CD4-positive, CD25-positive, alpha-beta regulatory T cell (primary cell): ENCODE measurements at regions not wholly inside any gene's neighbourhood (a gene's known extent, or its start where the extent isn't known, plus 50 kb on each side); places are given as distances from the start of the nearest gene placed in this dataset.
"Not testable (repeated sequence)": the region's sequence is repeated elsewhere in the genome, so short reads cannot be mapped to it uniquely, and the experiment has no call there.

Source experiments
- ATAC-seq, 2 donors: fragments of 150-1000 bp; cut with Tn5 transposase; one replicate each; pipeline ENCODE4 v1.10.0; 2021; ENCODE audit warnings: low read depth in 2 of 2, moderate number of reproducible peaks in 2 of 2, moderate library complexity in 1 of 2
- DNase-seq, 3 donors: peaks; one replicate each; pipeline versions ENCODE4 v3.0.0 to v3.0.0-alpha.2; 2012 to 2022; ENCODE audit warnings: mixed read lengths in 1 of 3
- H3K27ac ChIP-seq: one replicate; pipeline ENCODE4 v1.7.0; 2013; ENCODE audit warnings: mild to moderate bottlenecking, low read length; ENCODE audit not compliant: insufficient read depth, poor library complexity, severe bottlenecking
- H3K27me3 ChIP-seq: one replicate; pipeline ENCODE4 v1.7.0; 2013; ENCODE audit warnings: low read length; ENCODE audit not compliant: control insufficient read depth, insufficient read depth
- H3K36me3 ChIP-seq: one replicate; pipeline ENCODE4 v1.7.0; 2013; ENCODE audit warnings: mild to moderate bottlenecking, low read length, moderate library complexity; ENCODE audit not compliant: control insufficient read depth, insufficient read depth
- H3K4me1 ChIP-seq: 2 replicates; pipeline ENCODE4 v1.7.0; 2013; ENCODE audit warnings: mild to moderate bottlenecking, low read length; ENCODE audit not compliant: insufficient read depth, control insufficient read depth, poor library complexity, severe bottlenecking
- H3K4me3 ChIP-seq: one replicate; pipeline ENCODE4 v1.7.0; 2013; ENCODE audit warnings: low read depth, mild to moderate bottlenecking, low read length, moderate library complexity
- H3K9me3 ChIP-seq, 2 experiments: 1 replicate in 1 of 2; 2 replicates in 1 of 2; pipeline ENCODE4 v1.7.0; 2013; ENCODE audit warnings: low read length in 2 of 2, mild to moderate bottlenecking in 1 of 2, moderate library complexity in 1 of 2; ENCODE audit not compliant: control insufficient read depth in 2 of 2
- H3K27ac Mint-ChIP-seq, 3 donors: one replicate each; pipeline ENCODE4 v1.8.0; 2020 to 2022; ENCODE audit warnings: mild to moderate bottlenecking in 3 of 3, mixed read lengths in 3 of 3, moderate library complexity in 2 of 3
- H3K27me3 Mint-ChIP-seq: one replicate; pipeline ENCODE4 v1.8.0; 2022; ENCODE audit warnings: mild to moderate bottlenecking, mixed read lengths
- H3K36me3 Mint-ChIP-seq: one replicate; pipeline ENCODE4 v1.8.0; 2020; ENCODE audit warnings: mixed read lengths
- H3K4me1 Mint-ChIP-seq, 4 donors: one replicate each; pipeline ENCODE4 v1.8.0; 2020 to 2022; ENCODE audit warnings: mixed read lengths in 4 of 4, mild to moderate bottlenecking in 1 of 4
- H3K4me3 Mint-ChIP-seq, 4 donors: one replicate each; pipeline ENCODE4 v1.8.0; 2020 to 2022; ENCODE audit warnings: mild to moderate bottlenecking in 4 of 4, mixed read lengths in 4 of 4, moderate library complexity in 3 of 4
- H3K9me3 Mint-ChIP-seq, 7 donors: one replicate each; pipeline ENCODE4 v1.8.0; 2020 to 2022; ENCODE audit warnings: mixed read lengths in 7 of 7, mild to moderate bottlenecking in 3 of 7, moderate library complexity in 2 of 7

- Histone ChIP-seq H3K27me3 (no peaks in the 10 kb centered on the region), H3K27ac (no peak overlapping the region), H3K4me1 (no peaks in the 10 kb centered on the region), H3K9me3 (no peaks in the 10 kb centered on the region), H3K36me3 (no peaks in the 10 kb centered on the region), H3K4me3 (no peak overlapping the region)
- H3K36me3 Mint-ChIP-seq = no peaks in the 10 kb centered on the region
- H3K4me3 Mint-ChIP-seq = no peak overlapping the region
- ATAC-seq = no peak
- H3K27me3 Mint-ChIP-seq = peaks cover 5% of the 10 kb centered on the region
- H3K27ac Mint-ChIP-seq = no peak overlapping the region
- no peaks in the 10 kb centered on the region for H3K9me3 Mint-ChIP-seq
- peaks cover 0 to 5% (median under 1%) of the 10 kb centered on the region in 4 donors for H3K4me1 Mint-ChIP-seq
- DNase-seq = no peak
These were observed 407.5 kb upstream of the PRKCQ start for GRCh38 chr10:6987536-6987945.

GRCh38 chr10:6986927-6987326, 406.9 kb upstream of the PRKCQ start:
- H3K9me3 Mint-ChIP-seq = no peaks in the 10 kb centered on the region
- H3K4me3 ChIP-seq = no peak overlapping the region
- H3K27ac ChIP-seq = no peak overlapping the region
- H3K36me3 ChIP-seq = no peaks in the 10 kb centered on the region
- peaks cover 0 to 5% (median under 1%) of the 10 kb centered on the region in 4 donors for H3K4me1 Mint-ChIP-seq
- H3K27me3 ChIP-seq = no peaks in the 10 kb centered on the region
- H3K27me3 Mint-ChIP-seq = peaks cover 5% of the 10 kb centered on the region
- no peak for DNase-seq
- H3K27ac Mint-ChIP-seq = no peak overlapping the region
- no peak for ATAC-seq
- no peaks in the 10 kb centered on the region for H3K4me1 ChIP-seq
- H3K9me3 ChIP-seq = no peaks in the 10 kb centered on the region
- H3K4me3 Mint-ChIP-seq = no peak overlapping the region
- no peaks in the 10 kb centered on the region for H3K36me3 Mint-ChIP-seq

- Histone ChIP-seq H3K4me3 (no peak overlapping the region), H3K36me3 (no peaks in the 10 kb centered on the region), H3K27ac (no peak overlapping the region), H3K27me3 (no peaks in the 10 kb centered on the region), H3K4me1 (no peaks in the 10 kb centered on the region), H3K9me3 (no peaks in the 10 kb centered on the region)
- H3K9me3 Mint-ChIP-seq = no peaks in the 10 kb centered on the region
- no peak overlapping the region for H3K27ac Mint-ChIP-seq
- no peaks in the 10 kb centered on the region for H3K36me3 Mint-ChIP-seq
- H3K4me3 Mint-ChIP-seq = no peak overlapping the region
- H3K4me1 Mint-ChIP-seq = peaks cover 0 to under 1% (median 0%) of the 10 kb centered on the region in 4 donors
- ATAC-seq (no peak), DNase-seq (no peak)
- H3K27me3 Mint-ChIP-seq = peaks cover 11% of the 10 kb centered on the region
These were observed 405.6 kb upstream of the PRKCQ start for GRCh38 chr10:6985644-6986043.

- Histone ChIP-seq H3K36me3 (no peaks in the 10 kb centered on the region), H3K4me3 (no peak overlapping the region), H3K27me3 (peaks cover 2% of the 10 kb centered on the region), H3K4me1 (no peaks in the 10 kb centered on the region), H3K27ac (no peak overlapping the region), H3K9me3 (no peaks in the 10 kb centered on the region)
- ATAC-seq (no peak), DNase-seq (no peak)
- no peaks in the 10 kb centered on the region for H3K4me1 Mint-ChIP-seq
- no peak overlapping the region for H3K4me3 Mint-ChIP-seq
- H3K27ac Mint-ChIP-seq = no peak overlapping the region
- no peaks in the 10 kb centered on the region for H3K36me3 Mint-ChIP-seq
- peaks cover 16% of the 10 kb centered on the region for H3K27me3 Mint-ChIP-seq
- H3K9me3 Mint-ChIP-seq = no peaks in the 10 kb centered on the region
These were observed 404.9 kb upstream of the PRKCQ start for GRCh38 chr10:6984971-6985370.

- not testable (repeated sequence) for DNase-seq, H3K4me1 ChIP-seq, H3K36me3 ChIP-seq, H3K9me3 Mint-ChIP-seq, H3K4me1 Mint-ChIP-seq, H3K4me3 ChIP-seq, H3K36me3 Mint-ChIP-seq, ATAC-seq, H3K4me3 Mint-ChIP-seq, H3K27ac ChIP-seq, H3K27ac Mint-ChIP-seq, H3K27me3 ChIP-seq, H3K9me3 ChIP-seq
- H3K27me3 Mint-ChIP-seq = peaks cover 16% of the 10 kb centered on the region
These were observed 403.9 kb upstream of the PRKCQ start for GRCh38 chr10:6984016-6984415.

- H3K9me3 Mint-ChIP-seq = no peaks in the 10 kb centered on the region
- no peaks in the 10 kb centered on the region for H3K4me1 ChIP-seq
- H3K27ac ChIP-seq = no peak overlapping the region
- H3K4me1 Mint-ChIP-seq = no peaks in the 10 kb centered on the region
- peaks cover 2% of the 10 kb centered on the region for H3K27me3 ChIP-seq
- H3K36me3 Mint-ChIP-seq = no peaks in the 10 kb centered on the region
- H3K4me3 ChIP-seq = no peak overlapping the region
- DNase-seq (no peak), ATAC-seq (no peak)
- H3K36me3 ChIP-seq = no peaks in the 10 kb centered on the region
- H3K27me3 Mint-ChIP-seq = peaks cover 11% of the 10 kb centered on the region
- H3K27ac Mint-ChIP-seq = no peak overlapping the region
- no peak overlapping the region for H3K4me3 Mint-ChIP-seq
- H3K9me3 ChIP-seq = no peaks in the 10 kb centered on the region
These were observed 400.3 kb upstream of the PRKCQ start for GRCh38 chr10:6980353-6980752.

GRCh38 chr10:6979371-6979770, 399.3 kb upstream of the PRKCQ start:
- no peaks in the 10 kb centered on the region for H3K4me1 Mint-ChIP-seq
- no peaks in the 10 kb centered on the region for H3K36me3 ChIP-seq
- no peak overlapping the region for H3K27ac Mint-ChIP-seq
- no peak overlapping the region for H3K4me3 ChIP-seq
- no peaks in the 10 kb centered on the region for H3K9me3 ChIP-seq
- no peak overlapping the region for H3K4me3 Mint-ChIP-seq
- ATAC-seq = no peak
- no peak overlapping the region for H3K27ac ChIP-seq
- no peaks in the 10 kb centered on the region for H3K36me3 Mint-ChIP-seq
- H3K27me3 Mint-ChIP-seq = peaks cover 11% of the 10 kb centered on the region
- DNase-seq = no peak
- no peaks in the 10 kb centered on the region for H3K4me1 ChIP-seq
- no peaks in the 10 kb centered on the region for H3K9me3 Mint-ChIP-seq
- peaks cover 2% of the 10 kb centered on the region for H3K27me3 ChIP-seq

GRCh38 chr10:6978187-6978627, 398.1 kb upstream of the PRKCQ start:
- Histone ChIP-seq H3K9me3 (no peaks in the 10 kb centered on the region), H3K4me1 (no peaks in the 10 kb centered on the region), H3K36me3 (no peaks in the 10 kb centered on the region), H3K4me3 (no peak overlapping the region), H3K27ac (no peak overlapping the region), H3K27me3 (peaks cover 2% of the 10 kb centered on the region)
- Mint-ChIP-seq H3K27ac (no peak overlapping the region), H3K4me1 (peaks cover 0 to 3% (median 1%) of the 10 kb centered on the region in 4 donors), H3K27me3 (peaks cover 11% of the 10 kb centered on the region), H3K4me3 (no peak overlapping the region), H3K9me3 (no peaks in the 10 kb centered on the region), H3K36me3 (no peaks in the 10 kb centered on the region)
- DNase-seq (no peak), ATAC-seq (no peak)
